Hepatocyte (in vitro differentiated cells): ENCODE measurements at regions not wholly inside any gene's neighbourhood (a gene's known extent, or its start where the extent isn't known, plus 50 kb on each side); places are given as distances from the start of the nearest gene placed in this dataset.

Source experiments
- DNase-seq: peaks from one replicate; pipeline ENCODE4 v3.0.0-alpha.2; 2016; ENCODE audit warnings: low spot score
- H2AFZ ChIP-seq: fragments of 200-600 bp; sonication (generic); 2 replicates; pipeline ENCODE4 v1.6.0; 2016; ENCODE audit warnings: antibody characterized with exemption, mild to moderate bottlenecking
- H3K27ac ChIP-seq: fragments of 200-600 bp; sonication (generic); 2 replicates; pipeline ENCODE4 v1.5.1; 2016; ENCODE audit warnings: mild to moderate bottlenecking
- H3K27me3 ChIP-seq: fragments of 200-600 bp; sonication (generic); 2 replicates; pipeline ENCODE4 v1.6.1; 2016
- H3K36me3 ChIP-seq: fragments of 200-600 bp; sonication (generic); replicated peaks from 2 replicates; pipeline ENCODE4 v1.5.1; 2016; ENCODE audit warnings: low read depth; ENCODE audit not compliant: insufficient read depth
- H3K4me1 ChIP-seq: fragments of 200-600 bp; sonication (generic); 2 replicates; pipeline ENCODE4 v1.5.1; 2016; ENCODE audit warnings: mild to moderate bottlenecking, moderate library complexity; ENCODE audit not compliant: insufficient read depth
- H3K4me2 ChIP-seq: fragments of 200-600 bp; sonication (generic); 2 replicates; pipeline ENCODE4 v1.6.0; 2016
- H3K4me3 ChIP-seq: fragments of 200-600 bp; sonication (generic); 2 replicates; pipeline ENCODE4 v1.5.1; 2016; ENCODE audit warnings: mild to moderate bottlenecking
- H3K79me2 ChIP-seq: fragments of 200-600 bp; sonication (generic); 2 replicates; pipeline ENCODE4 v1.6.0; 2017; ENCODE audit warnings: mild to moderate bottlenecking
- H3K9me2 ChIP-seq: fragments of 200-600 bp; sonication (generic); replicated peaks from 2 replicates; pipeline ENCODE4 v1.6.0; 2017; ENCODE audit warnings: mild to moderate bottlenecking; ENCODE audit not compliant: insufficient read depth
- H3K9me3 ChIP-seq: fragments of 200-600 bp; sonication (generic); 2 replicates; pipeline ENCODE4 v1.5.1; 2016; ENCODE audit warnings: low read depth, mild to moderate bottlenecking
- H4K20me1 ChIP-seq: fragments of 200-600 bp; sonication (generic); 2 replicates; pipeline ENCODE4 v1.6.0; 2016; ENCODE audit warnings: mild to moderate bottlenecking; ENCODE audit not compliant: insufficient read depth, poor library complexity, severe bottlenecking
- CTCF ChIP-seq: fragments of 200-600 bp; sonication (generic); IDR thresholded peaks from 2 replicates; pipeline ENCODE4 v1.5.1; 2016; ENCODE audit warnings: antibody characterized with exemption, mild to moderate bottlenecking; ENCODE audit not compliant: poor library complexity
- EZH2 ChIP-seq: fragments of 200-600 bp; sonication (generic); IDR thresholded peaks from 2 replicates; pipeline ENCODE4 v1.6.1; 2016; ENCODE audit warnings: antibody characterized with exemption, mild to moderate bottlenecking, borderline replicate concordance
- EZH2phosphoT487 ChIP-seq: fragments of 200-600 bp; sonication (generic); IDR thresholded peaks from one replicate; pipeline ENCODE4 v1.6.1; 2018; ENCODE audit warnings: antibody characterized with exemption, mild to moderate bottlenecking, low read depth, moderate library complexity; ENCODE audit not compliant: unreplicated experiment, severe bottlenecking
- WGBS: methylation state at CpG from one replicate; pipeline ENCODE4 v1.1.6; 2016; ENCODE audit warnings: low lambda C conversion rate; ENCODE audit errors: missing lambda C conversion rate; 5-methylcytosine and 5-hydroxymethylcytosine counted together

GRCh38 chr10:78844960-78845607 lies 223.7 kb upstream of the ZMIZ1 start:
- Histone ChIP-seq H3K9me2 (no peaks in the 10 kb centered on the region), H3K36me3 (no peaks in the 10 kb centered on the region), H3K27ac (no peak overlapping the region), H3K4me1 (no peaks in the 10 kb centered on the region), H3K4me2 (no peak overlapping the region), H3K79me2 (no peaks in the 10 kb centered on the region), H2AFZ (no peak overlapping the region), H4K20me1 (no peaks in the 10 kb centered on the region), H3K27me3 (no peaks in the 10 kb centered on the region), H3K4me3 (no peak overlapping the region), H3K9me3 (no peaks in the 10 kb centered on the region)
- 67% methylated on average over 10 of the region's 10 CpGs for WGBS
- TF ChIP-seq EZH2 (no peak), CTCF (no peak), EZH2phosphoT487 (no peak)
- DNase-seq, result no peak

GRCh38 chr10:78846071-78846470 lies 222.7 kb upstream of the ZMIZ1 start:
- no peaks in the 10 kb centered on the region for H3K4me1 ChIP-seq
- no peak overlapping the region for H3K4me2 ChIP-seq
- no peaks in the 10 kb centered on the region for H4K20me1 ChIP-seq
- no peak for DNase-seq
- no peak overlapping the region for H2AFZ ChIP-seq
- no peak for TF ChIP-seq EZH2phosphoT487
- no peak for TF ChIP-seq EZH2
- no peak for TF ChIP-seq CTCF
- H3K9me2 ChIP-seq, result no peaks in the 10 kb centered on the region
- no peaks in the 10 kb centered on the region for H3K27me3 ChIP-seq
- H3K36me3 ChIP-seq, result no peaks in the 10 kb centered on the region
- no peaks in the 10 kb centered on the region for H3K79me2 ChIP-seq
- H3K9me3 ChIP-seq, result no peaks in the 10 kb centered on the region
- WGBS, result 58% methylated on average over 5 of the region's 5 CpGs
- no peak overlapping the region for H3K27ac ChIP-seq
- no peak overlapping the region for H3K4me3 ChIP-seq

GRCh38 chr10:78846760-78847159 lies 222.0 kb upstream of the ZMIZ1 start:
- Histone ChIP-seq H3K79me2 (no peaks in the 10 kb centered on the region), H3K4me2 (no peak overlapping the region), H3K9me3 (no peaks in the 10 kb centered on the region), H3K27ac (no peak overlapping the region), H3K4me3 (no peak overlapping the region), H3K4me1 (no peaks in the 10 kb centered on the region), H2AFZ (no peak overlapping the region), H3K9me2 (no peaks in the 10 kb centered on the region), H3K27me3 (no peaks in the 10 kb centered on the region), H4K20me1 (no peaks in the 10 kb centered on the region), H3K36me3 (no peaks in the 10 kb centered on the region)
- TF ChIP-seq EZH2phosphoT487, result no peak
- DNase-seq, result no peak
- 92% methylated on average over 7 of the region's 7 CpGs for WGBS

GRCh38 chr10:78847485-78847884 lies 221.3 kb upstream of the ZMIZ1 start:
- no peaks in the 10 kb centered on the region for H3K36me3 ChIP-seq
- H3K9me3 ChIP-seq, result no peaks in the 10 kb centered on the region
- H3K4me3 ChIP-seq, result no peak overlapping the region
- TF ChIP-seq EZH2 (no peak), EZH2phosphoT487 (no peak), CTCF (no peak)
- DNase-seq, result no peak
- H3K27ac ChIP-seq, result no peak overlapping the region
- H2AFZ ChIP-seq, result no peak overlapping the region
- H3K4me1 ChIP-seq, result no peaks in the 10 kb centered on the region
- WGBS, result 89% methylated on average over 5 of the region's 5 CpGs
- no peaks in the 10 kb centered on the region for H3K9me2 ChIP-seq
- no peaks in the 10 kb centered on the region for H3K27me3 ChIP-seq
- H4K20me1 ChIP-seq, result no peaks in the 10 kb centered on the region
- no peak overlapping the region for H3K4me2 ChIP-seq
- no peaks in the 10 kb centered on the region for H3K79me2 ChIP-seq
